Activated T-cell treated with anti-CD3 and anti-CD28 coated beads for 48 hours (primary cell): ENCODE measurements at regions not wholly inside any gene's neighbourhood (a gene's known extent, or its start where the extent isn't known, plus 50 kb on each side); places are given as distances from the start of the nearest gene placed in this dataset.

ENCODE experiments used
- DNase-seq: peaks from one replicate; pipeline ENCODE4 v3.0.0-alpha.2; 2020; ENCODE audit warnings: low read depth

GRCh38 chr13:39100996-39101738, 62.9 kb downstream of the NHLRC3 start:
- no peak for DNase-seq

GRCh38 chr13:39102981-39103490, 64.8 kb downstream of the NHLRC3 start:
- no peak for DNase-seq

- DNase-seq, result no peak
Observed at GRCh38 chr13:39105110-39105509, 66.9 kb downstream of the NHLRC3 start.

- DNase-seq, result no peak
Observed at GRCh38 chr13:39106216-39107005, 68.2 kb downstream of the NHLRC3 start.

- DNase-seq, result no peak
Observed at GRCh38 chr13:39107561-39107960, 69.3 kb downstream of the NHLRC3 start.

GRCh38 chr13:39108783-39109182, 70.5 kb downstream of the NHLRC3 start:
- no peak for DNase-seq

- no peak for DNase-seq
Observed at GRCh38 chr13:39110518-39111097, 72.4 kb downstream of the NHLRC3 start.

- DNase-seq, result no peak
Observed at GRCh38 chr13:39111145-39111544, 72.9 kb downstream of the NHLRC3 start.

- no peak for DNase-seq
Observed at GRCh38 chr13:39119422-39119821, 81.2 kb downstream of the NHLRC3 start.

GRCh38 chr13:39123578-39123977, 85.3 kb downstream of the NHLRC3 start:
- DNase-seq, result no peak

GRCh38 chr13:39129213-39129612, 91.0 kb downstream of the NHLRC3 start:
- no peak for DNase-seq

- no peak for DNase-seq
Observed at GRCh38 chr13:39130301-39130700, 92.0 kb downstream of the NHLRC3 start.

- DNase-seq, result no peak
Observed at GRCh38 chr13:39132286-39133230, 94.3 kb downstream of the NHLRC3 start.

GRCh38 chr13:39133781-39134180, 95.5 kb downstream of the NHLRC3 start:
- no peak for DNase-seq

GRCh38 chr13:39134574-39134973, 96.3 kb downstream of the NHLRC3 start:
- no peak for DNase-seq

GRCh38 chr13:39144391-39144790, 106.1 kb downstream of the NHLRC3 start:
- no peak for DNase-seq

GRCh38 chr13:39144941-39145533, 106.8 kb downstream of the NHLRC3 start:
- peak; percentile 25 for DNase-seq

GRCh38 chr13:39148513-39148961, 110.3 kb downstream of the NHLRC3 start:
- no peak for DNase-seq

- DNase-seq, result no peak
Observed at GRCh38 chr13:39149896-39150295, 111.6 kb downstream of the NHLRC3 start.

- DNase-seq, result no peak
Observed at GRCh38 chr13:39154041-39154440, 115.8 kb downstream of the NHLRC3 start.

- DNase-seq, result no peak
Observed at GRCh38 chr13:39159393-39159792, 121.1 kb downstream of the NHLRC3 start.
